ENCODE measurements at regions not wholly inside any gene's neighbourhood (a gene's known extent, or its start where the extent isn't known, plus 50 kb on each side); places are given as distances from the start of the nearest gene placed in this dataset.
"Not testable (repeated sequence)": the region's sequence is repeated elsewhere in the genome, so short reads cannot be mapped to it uniquely, and the experiment has no call there.

DNA sequence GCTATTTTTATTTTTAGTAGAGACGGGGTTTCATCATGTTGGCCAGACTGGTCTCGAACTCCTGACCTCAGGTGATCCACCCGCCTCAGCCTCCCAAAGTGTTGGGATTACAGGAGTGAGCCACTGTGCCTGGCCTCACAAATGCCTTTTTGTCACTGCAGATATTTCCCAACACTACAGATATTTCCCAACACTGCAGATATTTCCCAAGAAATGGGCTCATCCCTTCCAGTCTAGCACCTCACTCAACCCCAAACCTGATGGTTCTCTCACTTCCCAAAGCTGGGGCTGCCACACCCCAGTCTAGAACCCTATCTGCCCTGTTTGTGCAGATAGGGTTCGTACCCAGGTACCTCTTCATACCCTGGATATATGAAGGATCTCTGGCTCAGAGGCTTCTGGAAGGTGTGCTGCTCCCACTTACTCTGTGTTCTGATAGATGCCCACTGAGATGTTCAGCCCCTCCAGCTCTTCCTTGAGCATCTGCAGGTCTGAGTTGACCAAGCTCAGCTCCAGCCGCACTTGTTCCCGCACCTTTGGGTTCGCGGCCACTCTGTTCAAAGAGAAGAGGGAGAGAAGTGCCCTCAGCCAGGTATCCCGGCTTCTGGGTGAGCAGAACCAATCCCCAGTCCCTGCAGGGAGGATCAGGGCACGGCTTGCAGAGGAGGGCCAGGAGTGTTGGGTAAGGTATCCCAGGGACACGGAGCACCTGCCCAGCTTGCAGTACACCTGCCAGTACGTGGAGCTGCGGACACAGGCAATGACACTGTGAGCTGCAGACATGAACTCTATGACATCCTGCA, 265.1 kb downstream of the GOLGA6L6 start:
- CTCF ChIA-PET, POLR2A ChIA-PET: not testable (repeated sequence)

DNA sequence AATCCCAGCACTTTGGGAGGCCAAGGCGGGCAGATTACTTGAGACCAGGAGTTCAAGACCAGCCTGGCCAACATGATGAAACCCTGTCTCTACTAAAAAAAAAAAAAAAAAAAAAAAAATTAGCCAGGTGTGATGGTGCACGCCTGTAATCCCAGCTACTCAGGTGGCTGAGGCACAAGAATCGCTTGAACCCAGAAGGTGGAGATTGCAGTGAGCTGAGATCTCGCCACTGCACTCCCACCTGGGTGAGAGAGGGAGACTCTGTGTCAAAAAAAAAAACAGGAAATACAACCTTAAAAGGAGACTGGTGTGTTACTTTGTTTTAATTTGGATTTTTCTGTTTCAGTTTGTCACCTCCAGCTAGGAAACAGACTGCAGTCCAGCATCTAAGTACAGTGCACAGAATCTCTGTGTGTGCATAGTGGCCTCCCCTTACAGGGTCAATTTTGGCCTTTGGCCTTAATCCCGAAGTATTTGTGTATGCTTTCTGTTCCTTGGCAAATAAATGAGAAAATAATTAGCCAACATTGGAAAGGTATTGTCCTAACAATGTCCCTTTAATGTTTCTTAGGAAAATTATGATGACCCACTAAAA, 266.1 kb downstream of the GOLGA6L6 start:
- POLR2A ChIA-PET, CTCF ChIA-PET: not testable (repeated sequence)

GRCh38 chr15:20272422-20273184, 269.0 kb downstream of the GOLGA6L6 start:
- CTCF ChIA-PET, result no interaction called here

DNA sequence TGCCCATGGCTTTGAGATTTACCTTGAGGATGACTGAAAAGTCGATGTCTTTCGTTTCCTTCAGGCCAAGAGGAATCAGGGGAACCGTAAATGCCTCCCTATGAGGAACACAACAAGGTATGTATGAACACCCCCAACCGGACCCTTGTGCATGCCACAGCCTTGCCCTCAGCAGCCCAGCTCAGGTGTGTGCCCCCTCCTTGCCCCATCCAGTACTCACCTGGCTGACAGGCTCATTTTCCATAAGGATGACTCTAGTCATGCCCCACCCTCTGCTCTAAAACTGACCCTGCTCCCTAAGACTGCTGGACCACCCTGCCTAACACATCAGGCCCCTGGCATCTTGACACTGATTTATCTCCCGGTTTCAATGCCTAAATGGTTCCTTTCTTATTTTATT, 270.0 kb downstream of the GOLGA6L6 start:
- ChIA-PET POLR2A (no interaction called here), CTCF (no interaction called here)

More at GRCh38 chr15:20272422-20273184, 269.0 kb downstream of the GOLGA6L6 start:
- POLR2A ChIA-PET, result no interaction called here

DNA sequence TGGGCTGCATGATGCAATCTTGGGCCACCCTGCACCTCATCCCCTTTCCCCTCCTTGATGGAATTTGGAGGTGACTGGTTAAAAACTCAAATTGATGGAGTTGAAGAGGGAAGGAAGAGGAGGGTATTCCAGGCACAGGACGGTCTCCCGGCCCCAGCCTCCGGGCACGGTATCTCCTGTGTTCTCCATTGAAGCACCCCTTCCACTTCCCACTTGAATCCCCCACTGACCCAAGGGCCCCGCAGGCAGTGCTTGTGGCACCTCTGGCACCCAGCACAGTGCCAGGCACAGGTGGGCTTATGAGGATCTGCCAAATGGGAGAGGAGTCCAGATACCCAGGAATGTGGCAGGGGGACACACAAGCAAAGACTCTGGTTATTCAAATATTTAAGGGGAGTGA, 271.6 kb downstream of the GOLGA6L6 start:
- CTCF ChIA-PET, POLR2A ChIA-PET: not testable (repeated sequence)

GRCh38 chr15:20267996-20268395, 273.6 kb downstream of the GOLGA6L6 start:
- POLR2A ChIA-PET, CTCF ChIA-PET: not testable (repeated sequence)

- POLR2A ChIA-PET, CTCF ChIA-PET: not testable (repeated sequence)
Measured at GRCh38 chr15:20267051-20267730, 274.4 kb downstream of the GOLGA6L6 start.

- POLR2A ChIA-PET, CTCF ChIA-PET: not testable (repeated sequence)
Measured at GRCh38 chr15:20265710-20266109, 275.9 kb downstream of the GOLGA6L6 start.

DNA sequence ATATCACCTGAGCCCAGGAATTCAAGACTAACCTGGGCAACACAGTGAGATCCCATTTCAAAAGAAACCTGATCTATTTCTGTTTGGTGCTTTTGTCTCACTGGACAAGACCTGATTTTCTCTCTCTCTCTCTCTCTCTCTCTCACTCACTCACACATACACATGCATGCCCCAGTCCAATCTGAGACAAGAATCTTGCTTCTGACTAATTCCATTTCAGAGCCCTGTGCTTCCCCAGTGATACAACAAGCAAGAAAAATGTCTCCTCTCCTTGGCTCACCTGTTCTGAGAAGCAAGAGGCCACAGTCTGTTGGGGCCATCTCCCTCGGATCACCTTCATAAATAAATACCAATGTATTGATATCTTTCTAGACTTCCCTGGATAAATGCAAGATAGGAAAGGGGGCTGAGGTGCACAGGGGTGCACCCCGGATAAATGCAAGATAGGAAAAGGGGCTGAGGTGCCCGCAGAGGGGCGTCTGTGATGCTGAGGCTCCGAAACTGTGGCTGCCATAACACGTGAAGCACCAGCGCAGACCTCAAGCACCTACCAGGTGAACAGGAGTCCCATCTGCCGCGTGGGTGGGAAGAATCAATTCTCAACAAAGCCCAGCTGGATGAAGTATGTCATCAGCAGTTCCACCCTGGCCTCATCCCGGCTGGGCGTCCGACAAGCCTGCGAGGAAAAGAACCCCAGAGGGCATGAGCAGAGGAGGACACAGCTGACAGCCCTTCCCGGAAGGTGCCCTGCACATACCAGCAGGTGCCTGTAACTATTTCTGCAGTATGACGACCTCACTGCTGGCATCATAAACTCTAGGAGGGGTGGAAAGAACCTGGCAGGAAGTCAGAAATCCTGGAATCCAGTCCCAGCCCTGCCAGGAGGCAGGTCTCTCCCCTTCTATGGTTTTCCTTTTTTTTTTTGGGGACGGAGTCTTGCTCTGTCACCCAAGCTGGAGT, 280.0 kb downstream of the GOLGA6L6 start:
- CTCF ChIA-PET, POLR2A ChIA-PET: not testable (repeated sequence)

- CTCF ChIA-PET, POLR2A ChIA-PET: not testable (repeated sequence)
Measured at GRCh38 chr15:20260650-20261049, 280.9 kb downstream of the GOLGA6L6 start.

GRCh38 chr15:20259559-20260190, 281.9 kb downstream of the GOLGA6L6 start:
- CTCF ChIA-PET, POLR2A ChIA-PET: not testable (repeated sequence)

GRCh38 chr15:20256394-20256793, 285.2 kb downstream of the GOLGA6L6 start:
- POLR2A ChIA-PET, CTCF ChIA-PET: not testable (repeated sequence)

DNA sequence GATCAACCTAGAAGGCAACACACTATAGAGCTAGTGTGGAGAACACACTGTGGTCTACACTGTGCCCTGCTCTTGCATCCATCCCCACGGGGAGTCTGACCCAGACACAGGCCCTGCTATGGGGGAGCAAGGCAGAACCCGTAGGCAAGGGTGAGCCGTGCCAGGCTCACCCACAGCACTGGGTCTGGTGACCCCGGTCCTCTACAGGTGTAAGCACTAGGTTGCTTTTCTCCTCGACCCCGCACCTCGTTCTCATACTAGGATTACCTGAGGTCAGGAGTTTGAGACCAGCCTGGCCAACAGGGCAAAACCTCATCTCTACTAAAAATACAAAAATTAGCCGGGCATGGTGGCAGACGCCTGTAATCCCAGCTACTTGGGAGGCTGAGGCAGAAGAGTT, 286.0 kb downstream of the GOLGA6L6 start:
- POLR2A ChIA-PET, CTCF ChIA-PET: not testable (repeated sequence)

- CTCF ChIA-PET, POLR2A ChIA-PET: not testable (repeated sequence)
Measured at GRCh38 chr15:20253047-20253615, 288.5 kb downstream of the GOLGA6L6 start.

GRCh38 chr15:20252040-20252439, 289.6 kb downstream of the GOLGA6L6 start:
- POLR2A ChIA-PET, CTCF ChIA-PET: not testable (repeated sequence)

DNA sequence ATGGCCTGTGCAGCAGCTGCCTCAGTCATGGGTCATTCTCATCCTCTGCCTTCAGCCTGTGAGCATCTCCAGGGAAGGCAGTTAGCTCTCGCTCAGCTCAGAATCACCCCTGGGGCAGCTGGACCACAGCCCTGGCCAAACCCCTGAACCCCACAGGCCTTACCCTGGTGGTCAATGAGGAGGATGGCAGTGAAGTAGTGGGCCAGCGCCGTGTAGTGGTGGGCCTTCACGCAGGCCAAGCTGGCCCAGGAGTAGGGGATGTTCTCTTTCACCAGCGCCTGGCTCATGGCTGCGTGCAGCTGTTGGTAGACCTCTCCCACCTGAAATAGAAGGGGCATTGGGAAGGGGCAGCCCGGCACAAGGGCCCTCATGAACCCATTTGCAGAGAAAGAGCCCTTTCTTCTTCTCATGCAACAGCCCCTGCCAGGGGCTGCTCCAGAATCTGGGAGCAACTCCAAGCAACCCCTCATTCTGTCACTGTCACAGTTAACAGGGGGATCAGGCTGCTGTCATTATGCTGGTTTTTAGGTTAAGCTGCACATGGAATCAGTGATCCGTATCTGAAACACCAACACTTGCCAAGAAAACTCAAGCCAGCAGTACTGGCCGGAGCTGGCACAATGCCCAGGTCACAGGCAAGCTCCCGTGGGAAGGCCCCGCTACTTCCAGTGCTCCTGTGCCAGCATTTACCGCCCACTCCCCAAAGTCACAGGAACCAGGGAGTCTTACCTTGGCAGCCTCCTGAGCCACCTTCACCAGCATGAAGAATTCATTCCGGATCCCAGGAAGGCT, 290.2 kb downstream of the GOLGA6L6 start:
- POLR2A ChIA-PET, CTCF ChIA-PET: not testable (repeated sequence)

DNA sequence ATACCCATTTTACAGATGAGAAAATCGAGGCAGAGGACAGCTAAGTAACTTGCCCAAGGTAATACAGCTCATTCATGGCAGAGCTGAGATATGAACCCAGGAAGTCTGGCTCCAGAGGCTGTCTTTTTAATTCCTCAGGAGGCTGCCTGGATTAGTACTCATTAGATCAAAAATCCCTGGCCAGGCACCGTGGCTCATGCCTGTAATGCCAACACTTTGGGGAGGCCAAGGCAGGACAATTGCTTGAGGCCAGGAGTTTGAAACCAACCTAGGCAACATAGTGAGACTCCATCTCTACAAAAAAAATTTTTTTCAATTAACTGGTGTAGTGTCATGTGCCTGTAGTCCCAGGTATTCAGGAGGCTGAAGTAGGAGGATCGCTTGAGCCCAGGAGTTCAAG, 291.4 kb downstream of the GOLGA6L6 start:
- CTCF ChIA-PET, POLR2A ChIA-PET: not testable (repeated sequence)

- CTCF ChIA-PET, POLR2A ChIA-PET: not testable (repeated sequence)
Measured at GRCh38 chr15:20249677-20249970, 292.0 kb downstream of the GOLGA6L6 start.

Measured in activated CD8-positive, alpha-beta memory T cell treated with anti-CD3 and anti-CD28 coated beads for 36 hours (primary cell).